ENCODE measurements at regions not wholly inside any gene's neighbourhood (a gene's known extent, or its start where the extent isn't known, plus 50 kb on each side); places are given as distances from the start of the nearest gene placed in this dataset.

DNA sequence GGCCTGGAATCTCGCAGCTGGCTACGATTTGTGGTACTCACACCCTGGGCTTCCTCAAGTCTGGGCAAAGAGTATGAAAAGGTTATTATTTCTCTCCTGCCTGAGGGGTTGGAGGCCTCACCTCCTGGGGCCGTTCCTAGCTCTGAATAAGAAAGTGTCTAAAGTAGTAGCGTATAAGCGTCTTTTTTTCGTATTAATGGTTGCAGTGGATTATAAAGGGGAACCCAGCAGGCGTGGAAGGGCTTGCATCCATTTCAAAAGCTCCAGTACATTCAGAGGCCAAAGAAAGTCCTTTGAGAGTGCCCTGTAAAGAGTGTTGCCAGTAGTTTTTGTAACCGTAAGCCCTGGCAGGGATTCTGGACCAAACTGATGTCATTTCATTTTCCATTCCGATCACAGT lies 72.2 kb upstream of the MPHOSPH6 start:
- Histone ChIP-seq H3K27me3 (ENCODE audit: control insufficient read depth in 2 of 2, insufficient read depth in 2 of 2, low read length in 2 of 2) (peaks cover 2 to 6% of the 10 kb centered on the region in 2 donors), H2AFZ (ENCODE audit: insufficient read depth, low read depth, low read length, poor library complexity, severe bottlenecking) (no peak overlapping the region), H3K79me2 (ENCODE audit: insufficient read depth, low read length) (no peaks in the 10 kb centered on the region), H3K9ac (ENCODE audit: insufficient read depth, low read length, poor library complexity, severe bottlenecking) (no peak overlapping the region), H3K4me2 (replicated peaks; ENCODE audit: extremely low read depth, low read length, poor library complexity, severe bottlenecking) (no peak overlapping the region), H4K20me1 (ENCODE audit: insufficient read depth, low read length) (no peaks in the 10 kb centered on the region), H3K4me1 (ENCODE audit: control insufficient read depth in 1 of 2, insufficient read depth in 2 of 2, low read length in 2 of 2) (peaks cover 0 to 5% of the 10 kb centered on the region in 2 donors), H3K36me3 (replicated peaks in 1 of 2; ENCODE audit: control insufficient read depth in 1 of 2, insufficient read depth in 2 of 2, low read length in 2 of 2) (no peaks in the 10 kb centered on the region), H3K9me3 (replicated peaks in 1 of 2; ENCODE audit: control insufficient read depth in 1 of 2, insufficient read depth in 1 of 2, low read length in 2 of 2) (peaks cover 13 to 15% of the 10 kb centered on the region in 2 donors), H3K27ac (ENCODE audit: low read depth in 1 of 2, low read length in 2 of 2) (no peak overlapping the region), H3K4me3 (replicated peaks in 1 of 3; ENCODE audit: low read depth in 2 of 3, low read length in 3 of 3) (no peak overlapping the region)
- intact Hi-C loops (cut with micrococcal nuclease), result no loop called here
- Mint-ChIP-seq H3K4me3 (no peak overlapping the region), H3K36me3 (no peaks in the 10 kb centered on the region), H3K4me1 (peaks cover 8% of the 10 kb centered on the region), H3K27ac (no peak overlapping the region), H3K9me3 (peaks cover 11 to 21% (median 18%) of the 10 kb centered on the region in 7 donors), H3K27me3 (ENCODE audit: low read depth in 3 of 3) (peaks cover 4 to 13% (median 7%) of the 10 kb centered on the region in 3 donors)
- 90% methylated on average over 5 of the region's 9 CpGs for WGBS (ENCODE audit: insufficient coverage)
- TF ChIP-seq, protein P1, sequence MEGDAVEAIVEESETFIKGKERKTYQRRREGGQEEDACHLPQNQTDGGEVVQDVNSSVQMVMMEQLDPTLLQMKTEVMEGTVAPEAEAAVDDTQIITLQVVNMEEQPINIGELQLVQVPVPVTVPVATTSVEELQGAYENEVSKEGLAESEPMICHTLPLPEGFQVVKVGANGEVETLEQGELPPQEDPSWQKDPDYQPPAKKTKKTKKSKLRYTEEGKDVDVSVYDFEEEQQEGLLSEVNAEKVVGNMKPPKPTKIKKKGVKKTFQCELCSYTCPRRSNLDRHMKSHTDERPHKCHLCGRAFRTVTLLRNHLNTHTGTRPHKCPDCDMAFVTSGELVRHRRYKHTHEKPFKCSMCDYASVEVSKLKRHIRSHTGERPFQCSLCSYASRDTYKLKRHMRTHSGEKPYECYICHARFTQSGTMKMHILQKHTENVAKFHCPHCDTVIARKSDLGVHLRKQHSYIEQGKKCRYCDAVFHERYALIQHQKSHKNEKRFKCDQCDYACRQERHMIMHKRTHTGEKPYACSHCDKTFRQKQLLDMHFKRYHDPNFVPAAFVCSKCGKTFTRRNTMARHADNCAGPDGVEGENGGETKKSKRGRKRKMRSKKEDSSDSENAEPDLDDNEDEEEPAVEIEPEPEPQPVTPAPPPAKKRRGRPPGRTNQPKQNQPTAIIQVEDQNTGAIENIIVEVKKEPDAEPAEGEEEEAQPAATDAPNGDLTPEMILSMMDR (IDR thresholded peaks at IDR 0.05), result no peak
- no peak for DNase-seq

DNA sequence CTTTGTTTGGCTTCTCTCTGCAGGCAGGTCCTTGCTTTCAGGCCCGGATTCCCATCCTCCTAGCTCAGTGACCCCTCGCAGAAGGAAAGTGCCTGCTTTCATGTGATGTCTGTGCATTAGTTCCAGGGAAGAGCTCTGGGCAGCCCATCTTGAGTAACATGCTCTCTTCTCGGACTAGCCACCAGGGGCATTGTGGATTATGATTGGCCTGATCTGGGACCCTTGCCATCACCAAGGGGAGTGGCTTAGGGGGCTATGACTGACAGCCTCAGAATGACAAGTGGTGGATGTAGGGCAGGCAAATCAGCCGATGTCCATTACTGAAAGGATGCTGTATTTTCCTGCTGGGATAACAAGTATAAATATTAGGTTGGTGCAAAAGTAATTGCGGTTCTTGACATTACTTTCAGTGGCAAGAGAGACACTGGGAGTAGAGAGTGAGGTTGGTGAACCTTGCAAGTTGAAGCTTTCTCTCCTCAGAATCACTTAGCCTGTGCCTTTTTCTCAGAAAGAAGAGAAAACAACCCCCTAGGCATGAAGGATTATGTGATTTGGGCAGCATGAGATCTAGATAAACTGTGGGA lies 71.5 kb upstream of the MPHOSPH6 start:
- Mint-ChIP-seq H3K4me3 (no peak overlapping the region), H3K36me3 (no peaks in the 10 kb centered on the region), H3K27ac (peak overlapping the region in 1 of 7 donors; percentile 21), H3K27me3 (ENCODE audit: low read depth in 3 of 3) (peaks cover 4 to 12% (median 7%) of the 10 kb centered on the region in 3 donors), H3K4me1 (peaks cover 8% of the 10 kb centered on the region), H3K9me3 (peaks cover 11 to 21% (median 18%) of the 10 kb centered on the region in 7 donors)
- no peak overlapping the region for H2AFZ ChIP-seq (ENCODE audit: insufficient read depth, low read depth, low read length, poor library complexity, severe bottlenecking)
- peaks cover 0 to 5% of the 10 kb centered on the region in 2 donors for H3K4me1 ChIP-seq (ENCODE audit: control insufficient read depth in 1 of 2, insufficient read depth in 2 of 2, low read length in 2 of 2)
- no peak overlapping the region for H3K9ac ChIP-seq (ENCODE audit: insufficient read depth, low read length, poor library complexity, severe bottlenecking)
- no peak for DNase-seq
- no peak overlapping the region for H3K27ac ChIP-seq (ENCODE audit: low read depth in 1 of 2, low read length in 2 of 2)
- 78% methylated on average over 2 of the region's 5 CpGs for WGBS (ENCODE audit: insufficient coverage)
- H3K27me3 ChIP-seq (ENCODE audit: control insufficient read depth in 2 of 2, insufficient read depth in 2 of 2, low read length in 2 of 2), result peaks cover 2 to 9% of the 10 kb centered on the region in 2 donors
- no peaks in the 10 kb centered on the region for H3K36me3 ChIP-seq (replicated peaks in 1 of 2; ENCODE audit: control insufficient read depth in 1 of 2, insufficient read depth in 2 of 2, low read length in 2 of 2)
- TF ChIP-seq, protein P1 (IDR thresholded peaks at IDR 0.05), result no peak
- H4K20me1 ChIP-seq (ENCODE audit: insufficient read depth, low read length), result no peaks in the 10 kb centered on the region
- H3K4me2 ChIP-seq (replicated peaks; ENCODE audit: extremely low read depth, low read length, poor library complexity, severe bottlenecking), result no peak overlapping the region
- no peaks in the 10 kb centered on the region for H3K79me2 ChIP-seq (ENCODE audit: insufficient read depth, low read length)
- no peak overlapping the region for H3K4me3 ChIP-seq (replicated peaks in 1 of 3; ENCODE audit: low read depth in 2 of 3, low read length in 3 of 3)
- intact Hi-C loops (cut with micrococcal nuclease), result no loop called here
- H3K9me3 ChIP-seq (replicated peaks in 1 of 2; ENCODE audit: control insufficient read depth in 1 of 2, insufficient read depth in 1 of 2, low read length in 2 of 2), result peaks cover 13 to 15% of the 10 kb centered on the region in 2 donors

Data from CD14-positive monocyte (primary cell).